GM18502 (cell line): ENCODE measurements at regions not wholly inside any gene's neighbourhood (a gene's known extent, or its start where the extent isn't known, plus 50 kb on each side); places are given as distances from the start of the nearest gene placed in this dataset.

Experiments used
- ATAC-seq: cut with Tn5 transposase; IDR thresholded peaks from one replicate; pipeline ENCODE4 v1.9.1; 2021; ENCODE audit warnings: mild to moderate bottlenecking; ENCODE audit not compliant: unreplicated experiment, poor library complexity

- ATAC-seq = no peak
These were observed 418.9 kb upstream of the FANCL start for GRCh38 chr2:58660046-58660445.

GRCh38 chr2:58655152-58655551 lies 414.0 kb upstream of the FANCL start:
- ATAC-seq = no peak

GRCh38 chr2:58651930-58652329 lies 410.8 kb upstream of the FANCL start:
- no peak for ATAC-seq

- ATAC-seq = no peak
These were observed 409.7 kb upstream of the FANCL start for GRCh38 chr2:58650781-58651180.

GRCh38 chr2:58649756-58650155 lies 408.6 kb upstream of the FANCL start:
- no peak for ATAC-seq

GRCh38 chr2:58645017-58645416 lies 403.9 kb upstream of the FANCL start:
- ATAC-seq = no peak

- no peak for ATAC-seq
These were observed 403.3 kb upstream of the FANCL start for GRCh38 chr2:58644451-58644850.

GRCh38 chr2:58641001-58641400 lies 399.9 kb upstream of the FANCL start:
- ATAC-seq = no peak

GRCh38 chr2:58640042-58640441 lies 398.9 kb upstream of the FANCL start:
- no peak for ATAC-seq

- no peak for ATAC-seq
These were observed 397.2 kb upstream of the FANCL start for GRCh38 chr2:58638256-58638805.

- ATAC-seq = no peak
These were observed 395.7 kb upstream of the FANCL start for GRCh38 chr2:58636872-58637271.

GRCh38 chr2:58635801-58636375 lies 394.8 kb upstream of the FANCL start:
- ATAC-seq = no peak

GRCh38 chr2:58634653-58635370 lies 393.7 kb upstream of the FANCL start:
- ATAC-seq = no peak

- no peak for ATAC-seq
These were observed 392.7 kb upstream of the FANCL start for GRCh38 chr2:58633613-58634365.

GRCh38 chr2:58631986-58632385 lies 390.9 kb upstream of the FANCL start:
- ATAC-seq = no peak

GRCh38 chr2:58629545-58630119 lies 388.5 kb upstream of the FANCL start:
- ATAC-seq = no peak

GRCh38 chr2:58620896-58621295 lies 379.8 kb upstream of the FANCL start:
- no peak for ATAC-seq

GRCh38 chr2:58620093-58620492 lies 379.0 kb upstream of the FANCL start:
- no peak for ATAC-seq

GRCh38 chr2:58616961-58617360 lies 375.8 kb upstream of the FANCL start:
- no peak for ATAC-seq

GRCh38 chr2:58614219-58614618 lies 373.1 kb upstream of the FANCL start:
- no peak for ATAC-seq

GRCh38 chr2:58612973-58613372 lies 371.8 kb upstream of the FANCL start:
- ATAC-seq = no peak
